Activated naive CD4-positive, alpha-beta T cell treated with anti-CD3 and anti-CD28 coated beads, Interleukin-2, amount 50 U/mL, for 72 hours (primary cell): ENCODE measurements at regions not wholly inside any gene's neighbourhood (a gene's known extent, or its start where the extent isn't known, plus 50 kb on each side); places are given as distances from the start of the nearest gene placed in this dataset.
A peak's percentile ranks its signal among the peaks of the same experiment; 100 is the strongest.

Experiments used
- ATAC-seq, 2 donors: fragments of 150-1000 bp; cut with Tn5 transposase; 2 replicates each; pipeline ENCODE4 v1.10.0; 2021; ENCODE audit warnings: mild to moderate bottlenecking in 2 of 2, moderate library complexity in 2 of 2
- DNase-seq, 2 donors: peaks; one replicate each; pipeline ENCODE4 v3.0.0; 2021 to 2022; ENCODE audit warnings: low spot score in 2 of 2
- H3K27ac Mint-ChIP-seq, 2 donors: one replicate each; pipeline ENCODE4 v1.8.0; 2022; ENCODE audit warnings: mild to moderate bottlenecking in 2 of 2, mixed read lengths in 2 of 2
- H3K36me3 Mint-ChIP-seq, 2 donors: one replicate each; pipeline ENCODE4 v1.8.0; 2022; ENCODE audit warnings: mixed read lengths in 2 of 2
- H3K9me3 Mint-ChIP-seq, 2 donors: one replicate each; pipeline ENCODE4 v1.8.0; 2022; ENCODE audit warnings: mixed read lengths in 2 of 2

DNA sequence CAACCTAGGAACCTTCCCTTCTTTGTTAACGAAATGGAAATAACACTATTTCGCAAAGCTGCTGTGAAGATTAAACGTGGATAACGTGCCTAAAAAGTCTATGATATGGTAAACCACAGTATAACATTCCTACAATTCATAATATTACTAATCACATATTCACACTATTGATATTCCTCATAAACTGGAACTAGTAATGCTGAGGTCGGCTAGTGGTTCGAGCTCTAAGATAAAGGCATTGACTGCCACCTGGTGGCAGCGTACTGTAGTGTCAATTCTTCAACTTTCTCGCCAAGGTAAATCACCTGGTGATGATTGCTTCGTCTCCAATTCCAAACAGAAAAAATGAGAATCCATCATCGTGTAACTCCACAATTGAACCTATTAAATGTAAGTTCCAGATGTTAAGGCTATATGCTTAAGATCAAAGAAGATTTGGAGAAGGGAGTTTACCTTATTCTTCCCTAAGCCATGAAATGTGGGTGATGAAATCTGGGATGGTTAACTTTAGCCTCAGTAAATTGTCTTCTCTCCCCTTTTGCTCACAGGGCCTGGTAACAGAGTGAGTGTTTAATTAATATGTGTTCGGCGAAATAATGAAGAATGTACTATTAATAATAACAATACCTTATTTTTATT lies 197.5 kb upstream of the TMEM132C start:
- H3K9me3 Mint-ChIP-seq, result peaks cover 6 to 11% of the 10 kb centered on the region in 2 donors
- DNase-seq (peak in 1 of 2 donors; percentile 24), ATAC-seq (no peak)
- no peak overlapping the region for H3K27ac Mint-ChIP-seq
- H3K36me3 Mint-ChIP-seq, result peaks cover 0 to 4% of the 10 kb centered on the region in 2 donors

DNA sequence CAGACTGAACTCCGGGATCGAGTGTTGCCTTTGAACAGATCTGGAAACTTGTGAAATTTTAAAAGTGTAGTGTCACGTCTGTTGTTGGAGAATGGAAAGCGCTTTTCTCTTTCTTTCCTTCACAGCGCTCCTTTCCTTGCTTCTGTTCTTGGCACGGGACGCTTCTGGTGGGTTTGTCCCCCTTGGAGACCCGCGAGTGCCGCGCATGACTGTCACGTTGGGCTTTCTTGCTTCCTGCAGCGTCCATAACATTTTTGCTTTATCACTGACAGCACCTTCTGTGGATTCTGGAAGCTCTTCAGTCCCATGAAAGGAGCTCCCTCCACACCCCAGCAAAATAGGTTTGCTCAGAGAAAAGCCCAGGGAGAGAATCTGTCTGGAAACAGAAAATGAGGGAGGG lies 193.0 kb upstream of the TMEM132C start:
- Mint-ChIP-seq H3K9me3 (peaks cover 17 to 21% of the 10 kb centered on the region in 2 donors), H3K27ac (no peak overlapping the region), H3K36me3 (peaks cover 0 to 10% of the 10 kb centered on the region in 2 donors)
- ATAC-seq (no peak), DNase-seq (no peak)

GRCh38 chr12:128075332-128075731 lies 191.6 kb upstream of the TMEM132C start:
- ATAC-seq, result no peak
- H3K27ac Mint-ChIP-seq, result no peak overlapping the region
- H3K36me3 Mint-ChIP-seq, result peaks cover 0 to 10% of the 10 kb centered on the region in 2 donors
- DNase-seq, result no peak
- peaks cover 17 to 21% of the 10 kb centered on the region in 2 donors for H3K9me3 Mint-ChIP-seq

DNA sequence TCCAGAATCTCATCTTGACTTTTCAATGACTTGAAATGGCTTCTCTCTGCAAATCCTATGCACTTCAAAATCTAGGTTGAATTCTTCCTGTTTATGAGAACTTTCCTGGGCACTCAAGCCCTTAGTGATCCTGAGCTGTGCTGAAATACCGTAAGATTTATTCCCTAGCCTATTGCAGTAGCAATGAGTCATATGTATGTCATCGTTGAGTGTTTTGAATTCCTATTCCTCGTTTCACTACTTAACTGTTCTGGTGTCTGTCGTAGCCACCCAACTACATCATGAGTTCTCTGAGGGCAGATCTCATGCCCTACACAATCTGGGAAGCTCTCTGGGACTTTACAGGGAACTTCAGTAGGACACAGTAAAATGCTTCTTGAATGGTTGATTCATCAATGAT lies 190.8 kb upstream of the TMEM132C start:
- ATAC-seq (no peak), DNase-seq (no peak)
- Mint-ChIP-seq H3K36me3 (peaks cover 0 to 10% of the 10 kb centered on the region in 2 donors), H3K27ac (no peak overlapping the region), H3K9me3 (peaks cover 17 to 21% of the 10 kb centered on the region in 2 donors)

DNA sequence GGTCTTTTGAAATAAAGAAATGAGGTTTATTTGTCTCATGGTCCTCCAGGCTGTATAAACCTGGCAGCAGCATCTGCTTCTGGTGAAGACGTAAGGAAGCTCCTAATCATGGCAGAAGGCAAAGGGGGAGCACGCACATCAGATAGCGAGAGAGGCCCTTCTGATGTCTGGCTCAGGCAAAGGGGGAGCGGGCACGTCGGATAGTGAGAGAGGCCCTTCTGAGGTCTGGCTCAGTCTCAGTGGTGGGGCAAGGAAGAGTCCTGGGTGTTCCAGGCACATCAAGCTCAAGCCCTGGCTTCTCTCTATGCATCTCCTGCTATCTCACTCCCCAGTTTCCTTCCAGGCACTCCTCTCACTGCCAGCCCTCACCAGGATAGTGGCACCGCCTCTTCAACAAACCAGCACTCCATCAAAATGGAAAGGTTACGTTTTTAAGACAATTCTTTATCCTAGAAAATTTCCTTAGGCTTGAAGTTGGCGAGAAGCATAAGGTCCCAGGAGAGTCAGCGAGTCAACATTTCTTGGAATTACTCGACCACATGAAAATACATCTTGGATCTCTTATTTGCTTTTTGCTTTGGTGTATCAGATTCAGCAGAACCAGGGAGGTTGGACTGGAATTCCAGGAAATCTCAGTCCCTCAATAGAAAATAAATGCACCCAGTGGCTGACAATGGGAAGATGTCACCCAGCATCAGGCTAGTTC lies 189.6 kb upstream of the TMEM132C start:
- no peak overlapping the region for H3K27ac Mint-ChIP-seq
- H3K36me3 Mint-ChIP-seq, result peaks cover 0 to 5% of the 10 kb centered on the region in 2 donors
- H3K9me3 Mint-ChIP-seq, result peaks cover 13 to 17% of the 10 kb centered on the region in 2 donors
- ATAC-seq (no peak), DNase-seq (no peak)

- no peak overlapping the region for H3K27ac Mint-ChIP-seq
- ATAC-seq (no peak), DNase-seq (no peak)
- H3K36me3 Mint-ChIP-seq, result peaks cover 0 to 5% of the 10 kb centered on the region in 2 donors
- peaks cover 17% of the 10 kb centered on the region in 2 donors for H3K9me3 Mint-ChIP-seq
These were observed 189.1 kb upstream of the TMEM132C start for GRCh38 chr12:128077917-128078298.

DNA sequence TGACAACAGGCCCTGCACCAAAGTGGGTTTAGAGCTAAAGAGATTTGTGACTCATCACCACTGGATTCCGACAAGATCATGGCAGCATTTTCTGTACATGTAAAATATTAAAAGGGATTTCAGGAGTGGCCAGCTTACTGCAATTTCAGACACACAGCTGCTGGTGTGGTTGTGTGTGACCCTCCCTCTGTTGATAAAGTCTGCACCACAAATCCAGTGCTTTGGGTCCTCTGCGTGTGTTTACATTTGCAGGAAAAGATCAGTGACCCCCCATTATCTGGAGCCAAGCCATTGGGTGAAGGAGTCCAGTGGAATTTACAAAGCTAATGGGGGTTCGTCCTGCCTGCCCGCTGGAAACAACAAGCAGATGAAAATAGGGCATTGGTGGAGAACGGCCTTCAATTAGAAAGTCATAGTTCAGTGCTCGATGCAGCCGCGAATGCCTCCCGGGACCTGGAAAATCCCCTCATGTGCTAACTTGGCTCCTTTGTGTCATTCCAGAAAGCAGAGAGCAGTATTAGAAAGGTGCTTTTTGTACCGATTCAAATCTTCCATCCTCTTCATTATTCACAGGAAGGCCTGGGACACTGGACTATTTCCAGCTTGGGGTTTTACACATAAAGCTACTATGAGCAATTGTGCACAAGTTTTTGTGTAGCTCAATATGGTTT lies 188.5 kb upstream of the TMEM132C start:
- ATAC-seq (no peak), DNase-seq (no peak)
- H3K36me3 Mint-ChIP-seq, result peaks cover 0 to 5% of the 10 kb centered on the region in 2 donors

DNA sequence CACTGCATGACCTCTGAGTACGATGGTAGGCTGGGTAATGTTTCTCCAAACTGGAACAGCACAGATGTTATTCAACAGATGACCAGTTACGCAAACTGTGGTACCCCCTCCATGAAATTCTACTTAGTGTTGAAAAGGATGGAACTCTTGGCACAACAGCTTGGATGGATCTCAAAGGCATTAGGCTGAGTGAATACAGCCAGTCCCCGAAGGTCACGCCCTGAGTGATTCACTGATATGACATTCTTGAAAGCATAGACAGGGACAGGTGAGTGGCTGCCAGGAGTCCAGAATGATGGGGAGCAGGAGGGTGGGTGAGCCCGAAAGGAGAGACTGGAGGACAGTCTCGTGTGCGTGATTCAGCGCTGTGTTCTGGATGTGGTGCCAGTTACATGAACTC lies 187.5 kb upstream of the TMEM132C start:
- Mint-ChIP-seq H3K27ac (no peak overlapping the region), H3K9me3 (peaks cover 16 to 17% of the 10 kb centered on the region in 2 donors), H3K36me3 (peaks cover 0 to 5% of the 10 kb centered on the region in 2 donors)
- DNase-seq (no peak), ATAC-seq (no peak)

More for the DNA sequence above, 188.5 kb upstream of the TMEM132C start:
- no peak overlapping the region for H3K27ac Mint-ChIP-seq
- H3K9me3 Mint-ChIP-seq, result peaks cover 17% of the 10 kb centered on the region in 2 donors

- DNase-seq (no peak), ATAC-seq (peak; percentile 57 to 63)
- Mint-ChIP-seq H3K36me3 (peaks cover 0 to 1% of the 10 kb centered on the region in 2 donors), H3K9me3 (peaks cover 4 to 11% of the 10 kb centered on the region in 2 donors), H3K27ac (no peak overlapping the region)
These were observed 183.7 kb upstream of the TMEM132C start for GRCh38 chr12:128083132-128083729.

DNA sequence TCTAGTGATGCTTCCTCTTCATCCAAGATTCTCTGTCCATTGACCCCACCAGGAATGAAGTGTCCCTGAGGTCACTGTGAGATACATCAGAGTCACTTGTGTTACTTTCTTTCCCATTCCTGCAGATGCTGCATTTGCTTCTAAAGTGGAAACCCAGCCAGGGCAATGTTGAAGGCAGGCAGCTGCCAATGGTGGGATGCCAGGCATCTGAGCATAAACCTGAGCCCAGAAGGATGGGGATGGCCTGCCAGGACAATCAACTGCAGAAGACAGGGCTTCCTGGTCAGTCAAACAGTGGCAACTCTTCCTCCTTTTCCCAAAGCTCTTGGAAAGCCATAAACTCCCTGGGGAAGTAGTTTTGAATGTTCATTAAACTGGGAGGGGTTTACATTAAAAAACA lies 178.0 kb upstream of the TMEM132C start:
- H3K9me3 Mint-ChIP-seq, result peaks cover 9 to 13% of the 10 kb centered on the region in 2 donors
- H3K36me3 Mint-ChIP-seq, result peaks cover 0 to 6% of the 10 kb centered on the region in 2 donors
- ATAC-seq (no peak), DNase-seq (no peak)
- no peak overlapping the region for H3K27ac Mint-ChIP-seq

GRCh38 chr12:128089961-128090360 lies 177.0 kb upstream of the TMEM132C start:
- no peak for DNase-seq
- ATAC-seq, result no peak
- peaks cover 0 to 6% of the 10 kb centered on the region in 2 donors for H3K36me3 Mint-ChIP-seq
- no peak overlapping the region for H3K27ac Mint-ChIP-seq
- peaks cover 9 to 13% of the 10 kb centered on the region in 2 donors for H3K9me3 Mint-ChIP-seq

DNA sequence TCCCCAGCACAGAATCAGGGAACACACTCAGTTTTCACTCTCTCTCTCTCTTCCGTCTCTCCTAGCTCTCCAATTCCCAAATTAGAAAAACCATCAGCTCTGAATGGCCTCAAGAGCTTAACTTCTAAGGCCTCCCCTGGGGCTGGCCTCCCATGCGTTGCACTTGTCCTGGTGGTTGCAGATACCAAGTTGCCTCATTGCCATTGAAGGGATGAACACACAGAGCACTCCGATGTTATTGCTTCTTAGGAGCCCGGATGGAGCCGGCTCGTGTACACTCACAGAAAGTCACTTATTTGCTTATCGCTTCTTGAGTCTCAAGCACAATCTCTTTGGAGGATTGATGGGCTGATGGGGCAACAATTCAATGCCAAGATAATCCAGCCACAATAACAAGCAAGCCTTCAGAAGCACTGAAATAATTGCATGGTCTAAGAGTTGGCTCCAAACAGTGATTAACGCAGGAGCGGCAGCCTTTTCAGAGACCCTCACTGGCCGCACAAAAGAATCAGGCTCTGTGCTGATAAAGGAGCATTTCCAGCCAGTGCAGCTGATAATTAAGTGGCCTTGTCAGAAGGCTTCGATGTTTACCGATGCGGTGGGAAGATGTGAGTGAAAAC lies 175.8 kb upstream of the TMEM132C start:
- Mint-ChIP-seq H3K27ac (no peak overlapping the region), H3K9me3 (peaks cover 10 to 13% of the 10 kb centered on the region in 2 donors), H3K36me3 (peaks cover 0 to 6% of the 10 kb centered on the region in 2 donors)
- no peak for ATAC-seq
- DNase-seq, result no peak

- ATAC-seq (no peak), DNase-seq (no peak)
- H3K27ac Mint-ChIP-seq, result no peak overlapping the region
- peaks cover 0 to 6% of the 10 kb centered on the region in 2 donors for H3K36me3 Mint-ChIP-seq
- peaks cover 13 to 15% of the 10 kb centered on the region in 2 donors for H3K9me3 Mint-ChIP-seq
These were observed 175.0 kb upstream of the TMEM132C start for GRCh38 chr12:128091951-128092382.

GRCh38 chr12:128098730-128099129 lies 168.2 kb upstream of the TMEM132C start:
- no peak for ATAC-seq
- DNase-seq, result no peak

GRCh38 chr12:128103152-128103551 lies 163.8 kb upstream of the TMEM132C start:
- Mint-ChIP-seq H3K27ac (no peak overlapping the region), H3K9me3 (peaks cover 18 to 20% of the 10 kb centered on the region in 2 donors), H3K36me3 (no peaks in the 10 kb centered on the region)
- ATAC-seq (no peak), DNase-seq (no peak)

More at GRCh38 chr12:128098730-128099129, 168.2 kb upstream of the TMEM132C start:
- Mint-ChIP-seq H3K9me3 (peaks cover 18 to 20% of the 10 kb centered on the region in 2 donors), H3K36me3 (no peaks in the 10 kb centered on the region), H3K27ac (no peak overlapping the region)

DNA sequence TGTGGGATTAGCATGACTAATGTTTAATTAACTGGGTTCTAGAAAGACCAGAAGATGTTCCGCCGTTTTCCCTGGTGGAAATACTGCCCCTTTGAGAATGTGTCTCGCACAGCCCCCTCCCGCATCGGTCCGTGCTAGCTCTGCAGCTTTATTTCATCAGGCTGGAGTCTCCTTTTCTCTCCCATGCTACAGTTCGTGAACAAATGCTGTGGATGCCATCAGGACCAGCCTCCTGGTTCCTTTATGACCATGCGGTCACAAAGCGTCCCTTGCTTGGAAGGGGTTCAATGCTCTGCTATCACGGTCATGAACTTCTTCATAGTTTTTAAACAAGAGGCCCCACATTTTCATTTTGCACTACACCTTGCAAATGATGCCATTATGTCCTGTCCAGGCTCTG lies 157.7 kb upstream of the TMEM132C start:
- no peak overlapping the region for H3K27ac Mint-ChIP-seq
- peaks cover 4 to 17% of the 10 kb centered on the region in 2 donors for H3K9me3 Mint-ChIP-seq
- ATAC-seq, result no peak
- DNase-seq, result no peak
- no peaks in the 10 kb centered on the region for H3K36me3 Mint-ChIP-seq
